ENCODE measurements at regions not wholly inside any gene's neighbourhood (a gene's known extent, or its start where the extent isn't known, plus 50 kb on each side); places are given as distances from the start of the nearest gene placed in this dataset.
A peak's percentile ranks its signal among the peaks of the same experiment; 100 is the strongest.

DNA sequence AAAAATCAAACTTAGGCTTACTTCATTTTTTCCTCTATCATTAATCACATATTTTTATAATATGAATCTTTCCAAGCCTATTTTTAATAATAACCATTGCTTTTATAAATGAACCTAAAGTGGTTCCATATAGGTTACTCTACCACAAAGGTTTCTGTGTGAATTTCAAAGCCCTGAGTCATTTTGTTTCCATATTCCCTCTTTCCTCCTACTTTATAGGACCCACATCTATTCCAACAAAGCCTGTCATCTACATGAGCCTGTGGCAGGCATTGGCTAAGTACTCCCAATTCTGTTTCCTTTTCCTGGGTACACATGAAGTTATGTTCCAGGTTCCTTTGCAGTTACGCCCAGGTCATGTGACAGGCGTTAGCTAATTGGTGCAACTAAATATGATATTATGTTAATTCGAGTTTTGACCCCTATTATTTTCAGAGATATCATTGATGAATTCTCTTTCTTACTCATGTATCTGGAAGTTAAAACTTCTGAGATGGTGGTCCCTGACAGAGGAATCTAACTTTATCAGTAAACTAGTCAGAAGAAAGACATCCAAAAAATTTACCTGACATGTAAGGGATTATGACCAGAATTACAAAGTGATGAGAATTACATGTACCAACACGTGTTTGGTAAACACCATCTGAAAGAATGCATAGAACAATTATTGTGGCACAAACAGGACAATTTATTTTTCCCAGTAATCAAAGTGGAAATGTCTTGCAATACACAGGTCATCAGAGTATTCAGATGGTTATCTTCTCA, 1264.0 kb upstream of the CNTN5 start:
- Histone ChIP-seq H3K23ac (ENCODE audit: low read length) (no peak overlapping the region), H3K9ac (ENCODE audit: low read length) (no peak overlapping the region), H3K4me3 (ENCODE audit: low read length) (no peak overlapping the region), H4K8ac (ENCODE audit: low read depth, low read length) (no peak overlapping the region), H3K4ac (ENCODE audit: low read depth, low read length) (no peak overlapping the region), H3K18ac (ENCODE audit: low read length) (no peak overlapping the region), H2BK120ac (ENCODE audit: low read depth, low read length) (no peak overlapping the region), H3K56ac (ENCODE audit: low read length) (no peak overlapping the region), H2BK5ac (ENCODE audit: low read length) (no peak overlapping the region), H3K79me2 (ENCODE audit: control insufficient read depth, insufficient read depth, low read length) (no peaks in the 10 kb centered on the region), H3K79me1 (ENCODE audit: low read length) (no peaks in the 10 kb centered on the region), H3K27me3 (ENCODE audit: insufficient read depth, low read length, poor library complexity) (no peaks in the 10 kb centered on the region), H2BK15ac (replicated peaks; ENCODE audit: low read depth) (no peak overlapping the region), H3K4me2 (ENCODE audit: low read length) (no peak overlapping the region), H3K36me3 (ENCODE audit: control insufficient read depth, insufficient read depth, low read length) (no peaks in the 10 kb centered on the region), H3K27ac (ENCODE audit: low read depth, low read length) (no peak overlapping the region), H2AK5ac (ENCODE audit: low read length) (no peak overlapping the region), H4K5ac (ENCODE audit: low read length) (no peak overlapping the region), H3K4me1 (ENCODE audit: control insufficient read depth, low read depth, low read length) (no peaks in the 10 kb centered on the region)
- no CpG with 5 or more reads among the region's 4 CpGs for WGBS (ENCODE audit: extremely low coverage, insufficient coverage, low lambda C conversion rate)
- DNase-seq = no peak

DNA sequence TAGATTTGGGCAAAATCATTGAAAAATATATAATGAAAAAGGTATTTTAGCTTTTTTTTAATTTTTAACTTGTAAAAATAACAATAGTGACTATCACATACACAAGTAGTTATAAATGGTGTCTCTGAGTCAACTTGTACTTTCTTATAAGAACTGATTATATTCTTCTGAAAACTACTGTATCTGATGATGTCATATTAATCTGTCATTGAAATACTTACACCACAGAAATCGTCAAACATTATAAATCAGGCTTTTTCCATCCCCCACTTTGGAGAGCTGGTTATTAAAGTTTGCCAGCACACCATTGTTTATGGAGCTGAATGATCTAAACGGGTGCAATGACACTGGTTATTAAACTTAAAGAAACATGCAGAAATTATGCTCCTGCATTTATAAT, 1259.6 kb upstream of the CNTN5 start:
- no CpG with 5 or more reads among the region's 2 CpGs for WGBS (ENCODE audit: extremely low coverage, insufficient coverage, low lambda C conversion rate)
- no peaks in the 10 kb centered on the region for H3K4me1 ChIP-seq (ENCODE audit: control insufficient read depth, low read depth, low read length)
- H3K79me2 ChIP-seq (ENCODE audit: control insufficient read depth, insufficient read depth, low read length) = no peaks in the 10 kb centered on the region
- no peak overlapping the region for H3K9ac ChIP-seq (ENCODE audit: low read length)
- H3K56ac ChIP-seq (ENCODE audit: low read length) = no peak overlapping the region
- no peak overlapping the region for H4K8ac ChIP-seq (ENCODE audit: low read depth, low read length)
- no peak overlapping the region for H4K5ac ChIP-seq (ENCODE audit: low read length)
- no peak overlapping the region for H2AK5ac ChIP-seq (ENCODE audit: low read length)
- no peak overlapping the region for H2BK5ac ChIP-seq (ENCODE audit: low read length)
- no peak overlapping the region for H3K4me2 ChIP-seq (ENCODE audit: low read length)
- H3K27ac ChIP-seq (ENCODE audit: low read depth, low read length) = no peak overlapping the region
- no peak overlapping the region for H3K4ac ChIP-seq (ENCODE audit: low read depth, low read length)
- H3K79me1 ChIP-seq (ENCODE audit: low read length) = no peaks in the 10 kb centered on the region
- H2BK120ac ChIP-seq (ENCODE audit: low read depth, low read length) = no peak overlapping the region
- H3K36me3 ChIP-seq (ENCODE audit: control insufficient read depth, insufficient read depth, low read length) = no peaks in the 10 kb centered on the region
- H3K4me3 ChIP-seq (ENCODE audit: low read length) = no peak overlapping the region
- no peaks in the 10 kb centered on the region for H3K27me3 ChIP-seq (ENCODE audit: insufficient read depth, low read length, poor library complexity)
- DNase-seq = no peak
- no peak overlapping the region for H3K23ac ChIP-seq (ENCODE audit: low read length)
- H3K18ac ChIP-seq (ENCODE audit: low read length) = no peak overlapping the region
- H2BK15ac ChIP-seq (replicated peaks; ENCODE audit: low read depth) = no peak overlapping the region

DNA sequence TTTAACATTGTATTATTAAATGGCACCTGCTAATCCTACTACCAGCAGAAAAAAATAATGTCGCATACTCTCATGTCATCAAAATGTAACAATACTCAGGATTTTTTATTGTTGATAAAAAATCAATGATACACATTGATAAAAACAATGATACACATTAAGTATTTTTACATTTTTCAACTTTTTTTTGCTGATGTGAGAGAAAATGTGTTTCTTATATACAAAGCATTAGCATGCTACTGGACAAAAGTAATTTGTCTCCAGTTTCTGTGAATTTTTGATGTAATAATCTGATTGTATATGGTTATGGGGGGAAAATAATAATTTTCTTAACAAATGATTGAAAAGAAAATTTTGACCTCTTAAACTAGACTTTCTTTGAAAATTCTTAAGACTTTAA, 1256.6 kb upstream of the CNTN5 start:
- no peak overlapping the region for H4K5ac ChIP-seq (ENCODE audit: low read length)
- H2BK15ac ChIP-seq (replicated peaks; ENCODE audit: low read depth) = no peak overlapping the region
- no peak overlapping the region for H3K27ac ChIP-seq (ENCODE audit: low read depth, low read length)
- H2BK5ac ChIP-seq (ENCODE audit: low read length) = no peak overlapping the region
- no peak overlapping the region for H3K56ac ChIP-seq (ENCODE audit: low read length)
- DNase-seq = no peak
- H3K4me2 ChIP-seq (ENCODE audit: low read length) = no peak overlapping the region
- no peak overlapping the region for H3K18ac ChIP-seq (ENCODE audit: low read length)
- WGBS (ENCODE audit: extremely low coverage, insufficient coverage, low lambda C conversion rate) = no CpG with 5 or more reads among the region's 1 CpG
- no peak overlapping the region for H2BK120ac ChIP-seq (ENCODE audit: low read depth, low read length)
- H3K36me3 ChIP-seq (ENCODE audit: control insufficient read depth, insufficient read depth, low read length) = no peaks in the 10 kb centered on the region
- no peak overlapping the region for H3K23ac ChIP-seq (ENCODE audit: low read length)
- no peaks in the 10 kb centered on the region for H3K79me1 ChIP-seq (ENCODE audit: low read length)
- no peaks in the 10 kb centered on the region for H3K79me2 ChIP-seq (ENCODE audit: control insufficient read depth, insufficient read depth, low read length)
- no peaks in the 10 kb centered on the region for H3K27me3 ChIP-seq (ENCODE audit: insufficient read depth, low read length, poor library complexity)
- H3K4me3 ChIP-seq (ENCODE audit: low read length) = no peak overlapping the region
- H2AK5ac ChIP-seq (ENCODE audit: low read length) = no peak overlapping the region
- H3K4me1 ChIP-seq (ENCODE audit: control insufficient read depth, low read depth, low read length) = no peaks in the 10 kb centered on the region
- H3K4ac ChIP-seq (ENCODE audit: low read depth, low read length) = no peak overlapping the region
- no peak overlapping the region for H4K8ac ChIP-seq (ENCODE audit: low read depth, low read length)
- H3K9ac ChIP-seq (ENCODE audit: low read length) = no peak overlapping the region

DNA sequence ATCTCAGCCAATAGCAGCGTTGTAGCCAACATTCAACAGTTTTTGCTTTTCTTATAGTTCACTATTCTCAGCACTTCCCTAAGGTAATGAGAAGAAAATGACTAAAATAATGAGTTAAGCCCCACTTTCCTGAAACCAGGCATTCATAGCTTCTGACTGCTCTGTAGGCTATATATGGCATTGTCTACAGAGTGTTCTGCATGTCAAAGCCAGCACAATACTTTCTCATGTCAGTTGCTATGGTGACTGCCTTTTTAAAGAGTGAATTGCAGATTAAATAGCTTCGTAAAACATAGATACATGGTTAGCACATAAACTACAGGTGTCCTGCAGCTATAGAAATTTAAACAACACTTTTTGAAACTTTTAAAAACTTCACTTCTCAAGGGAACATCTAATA, 1256.1 kb upstream of the CNTN5 start:
- no peak overlapping the region for H3K56ac ChIP-seq (ENCODE audit: low read length)
- DNase-seq = no peak
- WGBS (ENCODE audit: extremely low coverage, insufficient coverage, low lambda C conversion rate) = no CpG with 5 or more reads among the region's 2 CpGs
- no peak overlapping the region for H2BK5ac ChIP-seq (ENCODE audit: low read length)
- no peak overlapping the region for H3K4me2 ChIP-seq (ENCODE audit: low read length)
- no peak overlapping the region for H4K8ac ChIP-seq (ENCODE audit: low read depth, low read length)
- H3K23ac ChIP-seq (ENCODE audit: low read length) = no peak overlapping the region
- H2BK120ac ChIP-seq (ENCODE audit: low read depth, low read length) = no peak overlapping the region
- no peaks in the 10 kb centered on the region for H3K79me1 ChIP-seq (ENCODE audit: low read length)
- no peaks in the 10 kb centered on the region for H3K4me1 ChIP-seq (ENCODE audit: control insufficient read depth, low read depth, low read length)
- H3K79me2 ChIP-seq (ENCODE audit: control insufficient read depth, insufficient read depth, low read length) = no peaks in the 10 kb centered on the region
- H3K4me3 ChIP-seq (ENCODE audit: low read length) = no peak overlapping the region
- H3K27me3 ChIP-seq (ENCODE audit: insufficient read depth, low read length, poor library complexity) = no peaks in the 10 kb centered on the region
- no peak overlapping the region for H2AK5ac ChIP-seq (ENCODE audit: low read length)
- no peak overlapping the region for H2BK15ac ChIP-seq (replicated peaks; ENCODE audit: low read depth)
- H3K36me3 ChIP-seq (ENCODE audit: control insufficient read depth, insufficient read depth, low read length) = no peaks in the 10 kb centered on the region
- no peak overlapping the region for H3K9ac ChIP-seq (ENCODE audit: low read length)
- H3K27ac ChIP-seq (ENCODE audit: low read depth, low read length) = no peak overlapping the region
- no peak overlapping the region for H4K5ac ChIP-seq (ENCODE audit: low read length)
- no peak overlapping the region for H3K4ac ChIP-seq (ENCODE audit: low read depth, low read length)
- H3K18ac ChIP-seq (ENCODE audit: low read length) = no peak overlapping the region

DNA sequence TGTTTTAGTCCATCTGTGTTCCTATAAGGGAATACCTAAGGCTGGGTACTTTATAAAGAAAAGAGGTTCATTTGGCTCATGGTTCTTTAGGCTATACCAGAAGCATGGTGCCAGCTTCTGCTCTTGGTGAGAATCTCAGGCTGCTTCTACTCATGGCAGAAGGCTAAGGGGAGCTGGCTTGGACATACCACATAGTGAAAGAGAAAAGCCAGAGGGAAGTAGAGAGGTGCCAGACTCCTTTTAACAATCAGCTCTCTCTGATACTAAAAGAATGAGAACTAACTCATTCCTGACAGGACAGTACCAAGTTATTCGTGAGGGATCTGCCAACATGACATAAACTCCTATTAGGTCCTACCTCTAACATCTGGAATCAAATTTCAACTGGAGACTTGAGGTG, 1250.2 kb upstream of the CNTN5 start:
- Histone ChIP-seq H2AK5ac (ENCODE audit: low read length) (no peak overlapping the region), H3K27ac (ENCODE audit: low read depth, low read length) (no peak overlapping the region), H3K56ac (ENCODE audit: low read length) (no peak overlapping the region), H2BK5ac (ENCODE audit: low read length) (no peak overlapping the region), H3K36me3 (ENCODE audit: control insufficient read depth, insufficient read depth, low read length) (no peaks in the 10 kb centered on the region), H3K23ac (ENCODE audit: low read length) (no peak overlapping the region), H3K79me1 (ENCODE audit: low read length) (no peaks in the 10 kb centered on the region), H3K4me2 (ENCODE audit: low read length) (no peak overlapping the region), H3K18ac (ENCODE audit: low read length) (no peak overlapping the region), H4K5ac (ENCODE audit: low read length) (no peak overlapping the region), H3K4ac (ENCODE audit: low read depth, low read length) (no peak overlapping the region), H3K4me3 (ENCODE audit: low read length) (no peak overlapping the region), H3K79me2 (ENCODE audit: control insufficient read depth, insufficient read depth, low read length) (no peaks in the 10 kb centered on the region), H2BK15ac (replicated peaks; ENCODE audit: low read depth) (no peak overlapping the region), H4K8ac (ENCODE audit: low read depth, low read length) (no peak overlapping the region), H2BK120ac (ENCODE audit: low read depth, low read length) (no peak overlapping the region), H3K27me3 (ENCODE audit: insufficient read depth, low read length, poor library complexity) (no peaks in the 10 kb centered on the region), H3K4me1 (ENCODE audit: control insufficient read depth, low read depth, low read length) (no peaks in the 10 kb centered on the region), H3K9ac (ENCODE audit: low read length) (no peak overlapping the region)
- no CpG with 5 or more reads among the region's 1 CpG for WGBS (ENCODE audit: extremely low coverage, insufficient coverage, low lambda C conversion rate)
- peak; percentile 42 for DNase-seq

DNA sequence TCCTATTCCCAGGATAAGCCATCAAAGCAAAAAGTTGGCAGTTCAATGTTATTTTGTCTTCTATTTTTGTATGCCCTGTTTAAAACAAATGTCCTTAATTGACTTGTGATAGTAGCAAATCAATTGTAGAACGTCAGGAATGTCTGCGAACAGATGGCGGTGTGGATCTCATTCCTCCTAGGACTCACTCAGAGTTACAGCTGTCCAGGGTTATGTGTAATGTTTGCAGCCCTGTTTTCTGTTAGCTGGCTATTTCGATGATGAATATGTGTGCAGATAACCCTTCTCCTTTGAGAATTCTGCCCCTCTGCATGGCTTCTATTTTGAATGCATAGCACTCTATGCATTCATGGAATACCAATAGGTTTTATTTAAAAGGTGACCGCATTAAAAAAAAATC, 1248.0 kb upstream of the CNTN5 start:
- no peak overlapping the region for H2BK120ac ChIP-seq (ENCODE audit: low read depth, low read length)
- no peak overlapping the region for H2BK15ac ChIP-seq (replicated peaks; ENCODE audit: low read depth)
- H2BK5ac ChIP-seq (ENCODE audit: low read length) = no peak overlapping the region
- no peak overlapping the region for H4K8ac ChIP-seq (ENCODE audit: low read depth, low read length)
- H3K27ac ChIP-seq (ENCODE audit: low read depth, low read length) = no peak overlapping the region
- H2AK5ac ChIP-seq (ENCODE audit: low read length) = no peak overlapping the region
- no peak overlapping the region for H3K4ac ChIP-seq (ENCODE audit: low read depth, low read length)
- no peak overlapping the region for H3K18ac ChIP-seq (ENCODE audit: low read length)
- H4K5ac ChIP-seq (ENCODE audit: low read length) = no peak overlapping the region
- no peaks in the 10 kb centered on the region for H3K79me1 ChIP-seq (ENCODE audit: low read length)
- H3K56ac ChIP-seq (ENCODE audit: low read length) = no peak overlapping the region
- no peak overlapping the region for H3K4me2 ChIP-seq (ENCODE audit: low read length)
- H3K9ac ChIP-seq (ENCODE audit: low read length) = no peak overlapping the region
- H3K36me3 ChIP-seq (ENCODE audit: control insufficient read depth, insufficient read depth, low read length) = no peaks in the 10 kb centered on the region
- DNase-seq = no peak
- no peak overlapping the region for H3K23ac ChIP-seq (ENCODE audit: low read length)
- no peaks in the 10 kb centered on the region for H3K4me1 ChIP-seq (ENCODE audit: control insufficient read depth, low read depth, low read length)
- WGBS (ENCODE audit: extremely low coverage, insufficient coverage, low lambda C conversion rate) = no CpG with 5 or more reads among the region's 5 CpGs
- H3K27me3 ChIP-seq (ENCODE audit: insufficient read depth, low read length, poor library complexity) = no peaks in the 10 kb centered on the region
- no peaks in the 10 kb centered on the region for H3K79me2 ChIP-seq (ENCODE audit: control insufficient read depth, insufficient read depth, low read length)
- no peak overlapping the region for H3K4me3 ChIP-seq (ENCODE audit: low read length)

All from mesendoderm (in vitro differentiated cells).